ENCODE measurements at regions not wholly inside any gene's neighbourhood (a gene's known extent, or its start where the extent isn't known, plus 50 kb on each side); places are given as distances from the start of the nearest gene placed in this dataset.

DNA sequence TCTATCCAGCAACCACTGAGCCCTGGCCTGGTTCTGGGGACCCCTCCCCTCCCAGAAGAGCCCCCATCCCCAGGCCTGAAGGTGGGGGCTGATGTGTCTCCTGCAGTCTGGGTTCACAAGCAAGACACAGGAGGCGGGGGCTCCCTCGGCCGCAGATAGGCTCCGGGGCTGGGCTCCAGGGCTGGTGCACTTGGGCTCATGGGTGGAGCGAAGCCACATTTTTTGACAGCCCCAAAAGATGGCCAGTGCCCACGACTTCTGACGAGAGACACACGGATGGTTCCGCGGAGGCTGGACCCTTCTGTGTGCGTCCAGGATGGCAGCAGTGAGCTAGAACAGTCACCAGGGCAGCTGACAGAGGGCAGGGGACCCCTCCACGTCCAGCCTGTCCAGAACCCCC is 57.1 kb upstream of the GATA5 start:
- Mint-ChIP-seq H3K4me3 (no peak overlapping the region), H3K27me3 (ENCODE audit: low read depth) (peaks cover 17% of the 10 kb centered on the region), H3K27ac (no peak overlapping the region), H3K9me3 (no peaks in the 10 kb centered on the region), H3K4me1 (peaks cover 27% of the 10 kb centered on the region), H3K36me3 (ENCODE audit: low read depth) (no peaks in the 10 kb centered on the region)
- TF ChIP-seq CTCF (IDR thresholded peaks at IDR 0.05; ENCODE audit: unreplicated experiment in 3 of 3): no peak

DNA sequence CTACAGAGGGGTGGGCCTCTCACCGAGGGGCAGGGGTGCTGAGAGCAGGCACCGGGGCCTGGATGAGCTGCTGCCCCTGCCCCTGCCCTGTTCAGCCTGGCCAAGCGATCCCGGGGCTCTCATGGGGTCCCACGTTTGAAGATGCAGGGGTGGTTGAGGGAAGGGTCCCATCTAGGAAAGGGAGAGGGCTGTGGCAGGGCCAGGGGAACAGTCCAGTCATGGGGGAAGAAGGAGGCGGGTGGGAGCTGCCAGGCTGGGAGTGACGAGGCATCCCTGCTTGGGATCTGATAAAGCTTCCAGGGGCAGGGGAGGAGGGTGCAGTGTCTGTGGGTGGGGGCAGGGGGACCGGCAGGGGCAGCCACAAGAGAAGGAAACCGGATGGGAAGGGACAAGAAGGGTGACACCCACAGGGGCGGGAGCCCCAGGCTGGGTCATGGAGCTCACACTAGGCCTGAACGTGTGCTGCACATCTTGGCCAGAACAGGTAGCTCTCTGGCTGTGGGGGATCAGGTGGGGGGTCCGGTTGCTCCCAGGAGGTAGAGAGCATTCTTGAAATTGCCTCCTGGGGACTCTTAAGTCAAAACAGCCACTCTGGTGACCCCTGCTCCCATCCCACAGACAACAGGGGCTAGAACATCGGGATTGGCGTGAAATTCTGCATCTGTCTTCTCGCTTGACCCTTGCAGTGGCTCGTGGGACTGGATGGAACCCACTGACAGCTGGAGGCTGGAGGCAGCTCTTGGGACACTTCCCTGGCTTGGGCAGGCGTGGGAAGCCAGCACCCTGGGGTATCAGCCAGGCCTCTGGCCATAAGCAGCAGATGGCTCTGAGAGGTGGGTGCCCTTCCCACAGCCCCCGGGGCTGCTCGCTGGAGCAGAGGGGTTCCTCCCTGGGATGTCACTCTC is 58.0 kb upstream of the GATA5 start:
- Mint-ChIP-seq H3K36me3 (ENCODE audit: low read depth) (no peaks in the 10 kb centered on the region), H3K4me3 (no peak overlapping the region), H3K4me1 (peaks cover 22% of the 10 kb centered on the region), H3K27ac (no peak overlapping the region), H3K27me3 (ENCODE audit: low read depth) (peaks cover 17% of the 10 kb centered on the region), H3K9me3 (no peaks in the 10 kb centered on the region)
- TF ChIP-seq CTCF (IDR thresholded peaks at IDR 0.05; ENCODE audit: unreplicated experiment in 3 of 3): no peak

DNA sequence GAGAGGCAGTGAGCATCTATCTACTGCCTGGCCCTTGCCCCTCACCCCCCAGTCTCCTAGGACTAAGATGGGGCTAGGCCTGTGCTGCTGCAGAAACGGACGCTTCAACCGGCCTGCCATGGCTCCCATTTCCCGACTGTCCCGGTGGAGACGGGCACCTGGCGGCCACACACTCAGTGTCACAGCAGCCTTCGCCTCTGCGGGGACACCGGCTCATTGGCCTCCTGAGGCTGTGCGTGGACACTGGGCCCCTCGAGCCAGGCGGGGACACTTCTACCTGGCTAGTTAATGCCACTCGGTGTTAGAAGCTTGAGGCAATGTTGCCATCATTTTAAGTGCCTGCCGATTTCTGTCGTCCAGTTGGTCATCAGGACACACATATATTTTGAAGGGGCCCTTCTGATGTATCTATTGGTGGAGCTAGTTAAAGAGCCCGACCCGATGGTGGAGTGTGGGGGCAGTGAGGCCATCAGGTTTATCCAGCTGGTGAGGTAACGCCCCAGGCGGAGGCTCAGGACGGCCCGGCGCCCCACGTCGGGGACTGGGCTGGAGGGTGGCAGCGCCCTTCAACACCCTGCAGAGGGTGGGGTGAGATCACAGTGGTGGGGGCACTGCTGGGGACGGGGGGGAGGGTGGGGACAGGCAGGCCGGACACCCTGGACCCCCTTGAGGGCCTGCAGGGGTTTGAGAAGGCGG is 58.9 kb upstream of the GATA5 start:
- Mint-ChIP-seq H3K4me3 (no peak overlapping the region), H3K27ac (peak overlapping the region in 1 of 3 experiments; percentile 39), H3K9me3 (no peaks in the 10 kb centered on the region), H3K4me1 (peaks cover 21% of the 10 kb centered on the region), H3K36me3 (ENCODE audit: low read depth) (no peaks in the 10 kb centered on the region), H3K27me3 (ENCODE audit: low read depth) (peaks cover 14% of the 10 kb centered on the region)
- TF ChIP-seq CTCF (IDR thresholded peaks at IDR 0.05; ENCODE audit: unreplicated experiment in 3 of 3): no peak

GRCh38 chr20:62535282-62535811 is 59.6 kb upstream of the GATA5 start:
- Mint-ChIP-seq H3K4me1 (peaks cover 16% of the 10 kb centered on the region), H3K9me3 (no peaks in the 10 kb centered on the region), H3K36me3 (ENCODE audit: low read depth) (no peaks in the 10 kb centered on the region), H3K27ac (no peak overlapping the region), H3K4me3 (no peak overlapping the region), H3K27me3 (ENCODE audit: low read depth) (peaks cover 11% of the 10 kb centered on the region)
- TF ChIP-seq CTCF (IDR thresholded peaks at IDR 0.05; ENCODE audit: unreplicated experiment in 3 of 3): no peak

DNA sequence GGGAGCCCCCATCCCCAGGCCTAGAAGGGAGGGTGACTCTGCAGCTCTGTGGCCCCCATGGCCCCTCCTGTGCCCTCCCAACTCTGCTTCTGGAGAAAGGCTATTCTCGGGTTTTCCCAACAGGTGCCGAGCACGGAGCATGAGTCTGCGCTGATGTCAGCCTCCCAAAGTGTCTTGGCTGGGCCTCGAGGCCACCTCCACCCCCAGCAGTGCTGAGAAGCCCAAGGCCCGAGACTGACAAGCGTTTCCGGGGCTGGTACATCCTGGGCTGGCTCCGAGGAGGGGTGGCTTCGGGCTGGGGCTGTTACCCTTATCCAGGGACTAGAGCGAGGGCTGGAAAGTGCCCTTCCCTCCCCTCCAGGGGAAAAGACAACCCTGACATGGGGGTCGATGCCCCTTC is 60.2 kb upstream of the GATA5 start:
- no peaks in the 10 kb centered on the region for H3K9me3 Mint-ChIP-seq
- peaks cover 11% of the 10 kb centered on the region for H3K27me3 Mint-ChIP-seq (ENCODE audit: low read depth)
- no peak for TF ChIP-seq CTCF (IDR thresholded peaks at IDR 0.05; ENCODE audit: unreplicated experiment in 3 of 3)
- no peaks in the 10 kb centered on the region for H3K36me3 Mint-ChIP-seq (ENCODE audit: low read depth)
- H3K4me1 Mint-ChIP-seq: peaks cover 9% of the 10 kb centered on the region
- no peak overlapping the region for H3K27ac Mint-ChIP-seq
- H3K4me3 Mint-ChIP-seq: no peak overlapping the region

Data from nephron (organoid).